ENCODE measurements at regions not wholly inside any gene's neighbourhood (a gene's known extent, or its start where the extent isn't known, plus 50 kb on each side); places are given as distances from the start of the nearest gene placed in this dataset.

- TF ChIP-seq, protein P1, sequence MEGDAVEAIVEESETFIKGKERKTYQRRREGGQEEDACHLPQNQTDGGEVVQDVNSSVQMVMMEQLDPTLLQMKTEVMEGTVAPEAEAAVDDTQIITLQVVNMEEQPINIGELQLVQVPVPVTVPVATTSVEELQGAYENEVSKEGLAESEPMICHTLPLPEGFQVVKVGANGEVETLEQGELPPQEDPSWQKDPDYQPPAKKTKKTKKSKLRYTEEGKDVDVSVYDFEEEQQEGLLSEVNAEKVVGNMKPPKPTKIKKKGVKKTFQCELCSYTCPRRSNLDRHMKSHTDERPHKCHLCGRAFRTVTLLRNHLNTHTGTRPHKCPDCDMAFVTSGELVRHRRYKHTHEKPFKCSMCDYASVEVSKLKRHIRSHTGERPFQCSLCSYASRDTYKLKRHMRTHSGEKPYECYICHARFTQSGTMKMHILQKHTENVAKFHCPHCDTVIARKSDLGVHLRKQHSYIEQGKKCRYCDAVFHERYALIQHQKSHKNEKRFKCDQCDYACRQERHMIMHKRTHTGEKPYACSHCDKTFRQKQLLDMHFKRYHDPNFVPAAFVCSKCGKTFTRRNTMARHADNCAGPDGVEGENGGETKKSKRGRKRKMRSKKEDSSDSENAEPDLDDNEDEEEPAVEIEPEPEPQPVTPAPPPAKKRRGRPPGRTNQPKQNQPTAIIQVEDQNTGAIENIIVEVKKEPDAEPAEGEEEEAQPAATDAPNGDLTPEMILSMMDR (IDR thresholded peaks at IDR 0.05): no peak
- TF ChIP-seq POLR2A (IDR thresholded peaks at IDR 0.05): no peak
Measured at GRCh38 chr14:94917041-94917600, 147.2 kb upstream of the GSC start.
